GM12873 (cell line): ENCODE measurements at regions not wholly inside any gene's neighbourhood (a gene's known extent, or its start where the extent isn't known, plus 50 kb on each side); places are given as distances from the start of the nearest gene placed in this dataset.

Experiments used
- TF ChIP-seq, protein P1 (sequence below): IDR thresholded peaks from 2 replicates; pipeline ENCODE4 v1.5.1; 2012; ENCODE audit warnings: low read depth, mild to moderate bottlenecking, moderate library complexity, low read length, control low read depth; ENCODE audit not compliant: insufficient read depth; ENCODE audit errors: missing control alignments

DNA sequence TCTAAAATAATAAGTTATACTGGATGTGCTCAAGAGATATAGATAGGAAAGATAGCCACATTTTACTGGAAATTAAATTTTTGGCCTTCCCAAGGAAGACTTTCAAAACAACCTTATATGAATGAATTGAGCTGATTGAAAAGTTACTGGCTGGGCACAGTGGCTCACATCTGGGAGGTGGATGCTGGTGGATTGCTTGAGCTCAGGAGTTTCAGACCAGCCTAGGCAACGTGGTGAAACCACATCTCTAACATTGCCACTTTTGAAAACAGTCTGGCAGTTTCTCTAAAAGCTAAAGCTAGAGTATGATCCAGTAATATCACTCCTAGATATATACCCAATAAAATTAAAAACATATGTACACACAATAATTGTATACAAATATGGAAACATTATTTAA, 231.4 kb upstream of the POU1F1 start:
- TF ChIP-seq, protein P1, sequence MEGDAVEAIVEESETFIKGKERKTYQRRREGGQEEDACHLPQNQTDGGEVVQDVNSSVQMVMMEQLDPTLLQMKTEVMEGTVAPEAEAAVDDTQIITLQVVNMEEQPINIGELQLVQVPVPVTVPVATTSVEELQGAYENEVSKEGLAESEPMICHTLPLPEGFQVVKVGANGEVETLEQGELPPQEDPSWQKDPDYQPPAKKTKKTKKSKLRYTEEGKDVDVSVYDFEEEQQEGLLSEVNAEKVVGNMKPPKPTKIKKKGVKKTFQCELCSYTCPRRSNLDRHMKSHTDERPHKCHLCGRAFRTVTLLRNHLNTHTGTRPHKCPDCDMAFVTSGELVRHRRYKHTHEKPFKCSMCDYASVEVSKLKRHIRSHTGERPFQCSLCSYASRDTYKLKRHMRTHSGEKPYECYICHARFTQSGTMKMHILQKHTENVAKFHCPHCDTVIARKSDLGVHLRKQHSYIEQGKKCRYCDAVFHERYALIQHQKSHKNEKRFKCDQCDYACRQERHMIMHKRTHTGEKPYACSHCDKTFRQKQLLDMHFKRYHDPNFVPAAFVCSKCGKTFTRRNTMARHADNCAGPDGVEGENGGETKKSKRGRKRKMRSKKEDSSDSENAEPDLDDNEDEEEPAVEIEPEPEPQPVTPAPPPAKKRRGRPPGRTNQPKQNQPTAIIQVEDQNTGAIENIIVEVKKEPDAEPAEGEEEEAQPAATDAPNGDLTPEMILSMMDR: no peak

DNA sequence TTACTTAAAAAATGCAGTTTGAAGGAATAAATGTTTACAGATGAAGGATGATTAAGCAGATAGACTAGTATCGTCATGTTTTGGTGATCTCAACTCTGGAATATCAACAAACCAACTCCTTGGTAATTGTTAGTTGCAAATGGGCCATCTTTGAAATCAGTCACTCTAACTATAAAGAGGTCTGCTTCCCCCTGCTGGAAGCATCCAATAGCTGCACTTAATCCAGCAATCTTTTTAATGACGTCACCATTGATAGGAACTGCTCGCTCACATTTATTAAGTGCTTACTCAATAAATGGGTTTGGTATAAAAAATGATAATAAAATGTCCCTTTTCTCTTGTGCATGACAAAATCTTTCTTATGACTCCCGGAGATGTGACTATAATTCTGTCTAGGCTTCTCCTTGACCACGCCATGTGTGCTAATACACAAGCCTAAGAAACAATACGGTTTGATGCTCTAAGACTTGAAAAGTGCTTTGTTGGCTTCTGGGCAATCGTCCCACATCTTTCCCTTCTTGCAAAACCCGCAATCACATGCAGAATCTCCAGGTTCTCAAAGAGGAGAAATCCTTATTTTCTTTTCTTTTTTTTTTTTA, 227.6 kb upstream of the POU1F1 start:
- TF ChIP-seq, protein P1: peak; percentile 64

DNA sequence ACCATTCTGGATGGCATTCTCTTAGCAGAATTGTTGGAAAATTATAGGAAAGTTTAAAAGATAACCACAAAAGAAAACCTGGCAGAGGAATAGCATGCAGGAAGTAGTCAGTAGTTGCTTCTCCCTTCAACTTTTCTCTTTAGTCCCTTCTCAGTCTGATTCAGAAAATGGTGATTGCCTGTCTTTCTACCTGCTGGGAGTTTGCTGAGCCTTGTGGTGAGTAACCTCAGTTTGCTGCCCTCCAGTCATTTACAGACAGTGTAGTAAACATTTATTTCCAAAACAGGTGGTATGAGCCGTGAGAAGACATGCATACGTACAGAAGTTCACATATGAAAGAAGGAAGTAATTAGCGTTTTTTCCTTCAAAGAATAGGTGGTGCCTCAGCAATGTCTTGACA, 224.7 kb upstream of the POU1F1 start:
- TF ChIP-seq, protein P1: no peak

DNA sequence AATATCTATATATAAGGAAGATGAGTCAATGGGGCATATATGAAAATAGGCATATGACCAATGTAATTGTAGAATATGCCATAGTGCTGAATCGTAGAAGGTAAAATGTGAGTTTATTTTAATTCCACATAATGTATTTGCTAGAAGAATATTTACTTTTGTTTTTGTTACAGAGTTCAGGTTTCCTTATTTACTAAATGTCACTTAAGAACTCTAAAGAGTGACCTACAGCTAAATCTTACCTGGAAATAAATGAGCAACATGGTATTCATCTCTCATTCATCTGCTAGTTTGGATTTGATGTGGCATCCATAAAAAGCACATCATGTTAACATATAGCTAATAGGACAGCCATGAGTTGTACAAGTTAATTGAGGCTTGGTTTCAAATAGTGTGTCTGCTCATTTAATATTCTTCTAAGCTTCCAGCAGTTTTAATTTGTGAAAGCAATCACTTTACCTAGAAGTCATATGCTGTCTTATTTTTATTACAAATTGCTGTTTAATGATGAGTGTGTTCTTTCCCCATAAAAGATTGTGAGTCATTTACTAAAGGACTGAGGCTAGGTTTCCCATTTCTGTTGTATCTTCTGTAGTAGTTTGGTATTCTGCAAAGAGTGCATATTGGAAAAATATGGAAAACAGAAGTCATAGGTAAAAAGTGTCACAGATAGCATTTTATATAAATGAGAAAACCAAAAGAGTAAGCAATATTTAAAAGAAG, 222.1 kb upstream of the POU1F1 start:
- TF ChIP-seq, protein P1: no peak

DNA sequence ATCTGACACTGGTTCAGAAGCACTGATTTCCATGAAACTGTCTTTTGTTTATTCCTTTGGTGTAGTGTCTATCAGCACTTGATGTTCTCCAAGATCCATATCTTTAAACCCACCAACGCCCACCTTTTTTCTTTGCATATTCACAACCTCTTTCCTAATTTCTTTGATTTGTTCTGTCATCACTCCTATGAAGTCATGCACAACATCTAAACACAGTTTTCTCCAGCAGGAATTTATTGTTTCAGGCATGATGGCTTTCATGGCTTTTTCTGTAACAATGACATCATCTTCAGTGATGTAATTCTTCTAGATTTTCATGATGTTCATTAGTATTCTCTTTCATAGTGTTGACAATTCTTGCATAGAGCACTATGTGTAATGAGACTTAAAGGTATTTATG, 219.6 kb upstream of the POU1F1 start:
- TF ChIP-seq, protein P1: no peak

DNA sequence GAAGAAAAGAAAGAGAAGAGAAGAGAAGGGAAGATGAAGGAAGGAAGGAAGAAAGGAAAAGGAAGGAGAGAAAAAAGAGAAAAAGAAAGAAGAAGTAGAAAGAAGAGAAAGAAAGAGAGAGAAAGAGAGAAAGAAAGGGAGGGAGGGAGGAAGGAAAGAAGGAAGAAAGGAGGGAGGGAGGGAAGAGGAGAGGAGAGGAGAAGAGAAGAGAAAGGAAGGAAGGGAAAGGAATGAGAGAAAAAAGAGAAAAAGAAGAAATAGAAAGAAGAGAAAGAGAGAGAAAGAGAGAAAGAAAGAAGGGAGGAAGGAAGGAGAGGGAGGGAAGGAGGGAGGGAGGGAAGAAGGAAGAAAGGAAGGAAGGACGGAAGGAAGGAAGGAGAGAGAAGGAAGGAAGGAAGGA, 217.9 kb upstream of the POU1F1 start:
- TF ChIP-seq, protein P1: no peak

DNA sequence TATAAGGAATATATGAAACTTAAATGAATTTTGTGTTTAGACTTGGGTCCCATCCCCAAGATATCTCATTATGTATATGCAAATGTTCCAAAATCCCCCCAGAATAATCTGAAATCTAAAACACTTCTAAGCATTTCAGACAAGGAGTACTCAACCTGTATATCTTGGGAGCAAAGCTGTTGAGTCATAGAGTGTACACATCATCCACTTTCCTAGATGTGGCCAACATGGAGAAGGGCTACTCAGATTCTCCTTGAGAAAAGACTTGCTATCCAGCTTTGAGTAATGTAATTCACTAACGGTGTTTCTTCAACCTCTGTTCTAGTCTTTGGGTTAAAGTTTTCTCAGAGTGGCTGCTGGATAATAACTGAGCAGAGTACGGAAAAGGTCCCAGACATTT, 215.5 kb upstream of the POU1F1 start:
- TF ChIP-seq, protein P1: no peak
